Karpas-422 (cell line): ENCODE measurements at regions not wholly inside any gene's neighbourhood (a gene's known extent, or its start where the extent isn't known, plus 50 kb on each side); places are given as distances from the start of the nearest gene placed in this dataset.

Experiments used
- DNase-seq: peaks from one replicate; pipeline ENCODE4 v3.0.0-alpha.2; 2015
- H2AFZ ChIP-seq: fragments of 200-600 bp; sonication (generic); 2 replicates; pipeline ENCODE4 v1.6.1; 2014; ENCODE audit warnings: antibody characterized with exemption, low read length, mixed read lengths
- H3K27ac ChIP-seq: fragments of 200-600 bp; sonication (generic); 2 replicates; pipeline ENCODE4 v1.5.1; 2014; ENCODE audit warnings: mild to moderate bottlenecking, low read length, moderate library complexity
- H3K27me3 ChIP-seq: fragments of 200-600 bp; sonication (generic); 2 replicates; pipeline ENCODE4 v1.6.1; 2014; ENCODE audit warnings: low read length, mixed read lengths
- H3K36me3 ChIP-seq: fragments of 200-600 bp; sonication (generic); 2 replicates; pipeline ENCODE4 v1.6.1; 2014; ENCODE audit warnings: low read length, mixed read lengths; ENCODE audit not compliant: insufficient read depth
- H3K4me1 ChIP-seq: fragments of 200-600 bp; sonication (generic); 2 replicates; pipeline ENCODE4 v1.6.1; 2014; ENCODE audit warnings: mild to moderate bottlenecking, low read length, mixed read lengths
- H3K4me2 ChIP-seq: fragments of 200-600 bp; sonication (generic); 2 replicates; pipeline ENCODE4 v1.6.1; 2014; ENCODE audit warnings: low read length, low read depth, mild to moderate bottlenecking; ENCODE audit not compliant: poor library complexity, severe bottlenecking
- H3K4me3 ChIP-seq: fragments of 200-600 bp; sonication (generic); 2 replicates; pipeline ENCODE4 v1.5.1; 2014; ENCODE audit warnings: mild to moderate bottlenecking, antibody characterized with exemption, low read length, mixed read lengths
- H3K79me2 ChIP-seq: fragments of 200-600 bp; sonication (generic); 2 replicates; pipeline ENCODE4 v1.6.1; 2014; ENCODE audit warnings: mild to moderate bottlenecking, low read length, mixed read lengths
- H3K9ac ChIP-seq: fragments of 200-600 bp; sonication (generic); 2 replicates; pipeline ENCODE4 v1.6.0; 2014; ENCODE audit warnings: low read length
- H3K9me2 ChIP-seq: fragments of 200-600 bp; sonication (generic), shearing (Covaris generic); replicated peaks from 2 replicates; pipeline ENCODE4 v1.6.0; 2014; ENCODE audit warnings: mild to moderate bottlenecking, low read length, moderate library complexity; ENCODE audit not compliant: insufficient read depth
- H3K9me3 ChIP-seq: fragments of 300-700, 200-600 bp; sonication (generic); 2 replicates; pipeline ENCODE4 v1.6.1; 2014; ENCODE audit warnings: low read length, mixed read lengths
- H4K20me1 ChIP-seq: fragments of 200-600 bp; sonication (generic); 2 replicates; pipeline ENCODE4 v1.6.1; 2014; ENCODE audit warnings: mild to moderate bottlenecking, antibody characterized with exemption, low read length, low read depth; ENCODE audit not compliant: insufficient read depth

DNA sequence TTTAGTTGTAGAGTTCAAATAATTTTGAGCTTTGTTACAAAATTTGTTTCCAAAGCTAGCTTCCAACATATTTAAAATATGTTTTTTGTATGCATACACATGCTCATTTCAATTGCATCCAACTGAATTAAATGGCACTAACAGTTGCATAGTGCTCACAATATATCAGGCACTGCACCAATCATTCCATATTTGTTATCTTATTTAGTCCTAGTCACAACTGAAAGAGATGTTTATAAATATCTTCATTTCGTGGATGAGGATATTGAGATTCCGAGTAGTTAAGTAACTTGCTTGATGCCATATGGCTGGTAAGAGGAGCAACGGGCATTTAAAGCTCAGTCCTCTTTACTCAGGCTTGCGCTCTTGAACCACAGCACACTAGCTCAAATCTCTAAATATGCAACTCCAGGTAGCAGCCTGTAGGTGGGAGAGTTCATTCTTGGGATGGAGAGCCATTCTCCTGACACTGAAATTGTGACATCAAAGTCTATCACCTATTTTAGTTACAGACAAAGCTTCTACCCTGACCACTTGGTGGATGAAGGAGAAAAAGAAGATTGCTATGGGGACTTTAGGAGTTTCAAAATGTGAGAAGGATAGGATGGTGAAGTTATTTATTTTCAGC is 118.0 kb upstream of the CA10 start:
- no peaks in the 10 kb centered on the region for H3K27me3 ChIP-seq
- no peaks in the 10 kb centered on the region for H4K20me1 ChIP-seq
- H3K9ac ChIP-seq = no peak overlapping the region
- H3K4me2 ChIP-seq = no peak overlapping the region
- no peak overlapping the region for H3K27ac ChIP-seq
- peaks cover 8% of the 10 kb centered on the region for H3K9me3 ChIP-seq
- H3K4me1 ChIP-seq = no peaks in the 10 kb centered on the region
- no peak overlapping the region for H2AFZ ChIP-seq
- no peaks in the 10 kb centered on the region for H3K79me2 ChIP-seq
- DNase-seq = no peak
- no peak overlapping the region for H3K4me3 ChIP-seq
- H3K36me3 ChIP-seq = no peaks in the 10 kb centered on the region
- H3K9me2 ChIP-seq = no peaks in the 10 kb centered on the region

DNA sequence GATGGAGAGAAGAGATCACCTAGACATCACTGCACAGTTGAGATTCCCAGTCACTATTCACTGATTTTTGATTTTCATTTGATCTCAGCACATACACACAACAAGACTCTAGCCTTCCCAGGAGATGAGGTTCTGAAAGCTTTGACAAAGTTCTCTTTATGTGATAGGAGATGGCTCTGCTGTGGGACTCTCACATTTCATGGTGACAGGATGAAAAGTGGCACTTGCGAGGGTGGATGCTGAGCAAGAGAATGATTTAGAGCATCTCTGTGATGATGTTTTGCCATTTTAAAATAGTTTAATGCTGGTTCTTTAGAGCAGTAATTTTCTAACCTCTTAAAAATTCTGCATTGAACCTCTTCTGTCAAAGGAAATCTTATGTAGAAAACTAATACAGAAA is 113.3 kb upstream of the CA10 start:
- H3K4me1 ChIP-seq = no peaks in the 10 kb centered on the region
- H3K4me2 ChIP-seq = no peak overlapping the region
- H2AFZ ChIP-seq = no peak overlapping the region
- no peaks in the 10 kb centered on the region for H3K79me2 ChIP-seq
- DNase-seq = no peak
- no peak overlapping the region for H3K4me3 ChIP-seq
- H3K9ac ChIP-seq = no peak overlapping the region
- no peaks in the 10 kb centered on the region for H4K20me1 ChIP-seq
- no peaks in the 10 kb centered on the region for H3K9me2 ChIP-seq
- no peaks in the 10 kb centered on the region for H3K36me3 ChIP-seq
- no peak overlapping the region for H3K27ac ChIP-seq
- no peaks in the 10 kb centered on the region for H3K27me3 ChIP-seq
- peaks cover 13% of the 10 kb centered on the region for H3K9me3 ChIP-seq

DNA sequence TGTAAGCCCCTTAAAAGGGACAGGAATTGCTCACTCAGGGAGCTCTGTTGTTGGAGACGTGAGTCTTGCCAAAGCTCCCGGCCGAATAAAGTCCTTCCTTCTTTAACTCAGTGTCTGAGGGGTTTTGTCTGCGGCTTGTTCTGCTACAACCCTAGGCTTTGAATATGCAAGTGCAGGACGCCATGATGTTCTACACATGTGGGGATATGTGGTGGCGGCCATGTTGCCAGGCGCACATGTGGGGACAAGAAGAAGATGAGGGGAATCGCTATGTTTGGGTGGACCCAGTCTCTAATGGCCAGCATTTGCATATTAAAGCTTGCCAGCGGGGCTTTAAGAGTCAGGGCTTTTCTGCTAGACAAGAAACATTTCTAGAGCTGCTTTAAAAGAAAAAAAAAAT is 96.8 kb upstream of the CA10 start:
- Histone ChIP-seq H3K9me3 (peaks cover 10% of the 10 kb centered on the region), H3K27me3 (no peaks in the 10 kb centered on the region), H3K4me2 (no peak overlapping the region), H3K36me3 (no peaks in the 10 kb centered on the region), H3K79me2 (no peaks in the 10 kb centered on the region), H4K20me1 (no peaks in the 10 kb centered on the region), H3K9me2 (no peaks in the 10 kb centered on the region; the same call in 1 of the 2 replicates), H3K27ac (no peak overlapping the region), H3K4me3 (no peak overlapping the region), H2AFZ (no peak overlapping the region), H3K9ac (no peak overlapping the region), H3K4me1 (no peaks in the 10 kb centered on the region)
- DNase-seq = no peak

DNA sequence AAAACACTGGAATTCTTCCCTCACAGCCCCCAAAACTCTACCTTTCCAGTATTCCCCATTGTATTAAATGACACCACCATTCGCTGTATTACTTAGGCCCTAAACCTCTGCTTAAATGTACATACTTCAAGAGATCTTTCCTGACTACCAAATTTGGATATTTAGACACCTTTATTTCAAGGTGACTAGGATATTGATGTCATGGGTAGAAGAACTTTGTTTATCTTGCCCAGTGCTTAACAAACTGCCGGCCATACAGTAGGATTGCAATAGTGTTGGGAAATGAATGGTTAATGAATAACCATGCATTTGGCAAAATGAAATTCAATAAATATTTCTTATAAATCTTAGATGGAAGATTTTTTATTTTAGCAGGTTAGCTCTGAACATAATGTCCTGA is 86.2 kb upstream of the CA10 start:
- Histone ChIP-seq H3K79me2 (no peaks in the 10 kb centered on the region), H3K4me1 (no peaks in the 10 kb centered on the region), H3K9ac (no peak overlapping the region), H3K27me3 (no peaks in the 10 kb centered on the region), H3K9me3 (peaks cover 13% of the 10 kb centered on the region), H3K4me2 (no peak overlapping the region), H2AFZ (no peak overlapping the region), H3K27ac (no peak overlapping the region), H3K4me3 (no peak overlapping the region), H3K36me3 (no peaks in the 10 kb centered on the region), H4K20me1 (no peaks in the 10 kb centered on the region), H3K9me2 (no peaks in the 10 kb centered on the region)
- DNase-seq = no peak

DNA sequence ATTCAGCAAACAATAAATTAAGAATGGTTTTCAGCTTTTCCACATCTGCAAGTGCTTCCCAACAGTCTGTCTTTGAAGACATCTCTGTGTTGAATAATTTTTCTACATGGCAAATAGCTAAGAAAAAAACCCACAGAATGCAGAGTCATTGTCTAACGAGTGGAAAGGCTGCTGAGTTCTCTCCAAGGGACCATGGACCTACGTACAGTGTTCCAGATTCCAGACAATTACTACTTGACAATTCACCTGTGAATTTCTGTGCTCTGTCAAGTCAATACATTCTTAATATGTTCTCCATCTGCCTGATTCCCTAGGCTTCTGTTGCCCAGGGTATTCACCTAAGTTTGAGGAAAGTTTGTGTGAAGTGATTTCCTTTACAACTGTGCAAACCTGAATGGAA is 83.8 kb upstream of the CA10 start:
- H3K36me3 ChIP-seq = no peaks in the 10 kb centered on the region
- H3K4me1 ChIP-seq = no peaks in the 10 kb centered on the region
- H4K20me1 ChIP-seq = no peaks in the 10 kb centered on the region
- H3K4me3 ChIP-seq = no peak overlapping the region
- DNase-seq = no peak
- no peaks in the 10 kb centered on the region for H3K27me3 ChIP-seq
- H3K27ac ChIP-seq = no peak overlapping the region
- H3K79me2 ChIP-seq = no peaks in the 10 kb centered on the region
- H3K9ac ChIP-seq = no peak overlapping the region
- no peak overlapping the region for H3K4me2 ChIP-seq
- peaks cover 8% of the 10 kb centered on the region; the same call in 1 of the 2 replicates for H3K9me3 ChIP-seq
- H3K9me2 ChIP-seq = no peaks in the 10 kb centered on the region
- H2AFZ ChIP-seq = no peak overlapping the region

DNA sequence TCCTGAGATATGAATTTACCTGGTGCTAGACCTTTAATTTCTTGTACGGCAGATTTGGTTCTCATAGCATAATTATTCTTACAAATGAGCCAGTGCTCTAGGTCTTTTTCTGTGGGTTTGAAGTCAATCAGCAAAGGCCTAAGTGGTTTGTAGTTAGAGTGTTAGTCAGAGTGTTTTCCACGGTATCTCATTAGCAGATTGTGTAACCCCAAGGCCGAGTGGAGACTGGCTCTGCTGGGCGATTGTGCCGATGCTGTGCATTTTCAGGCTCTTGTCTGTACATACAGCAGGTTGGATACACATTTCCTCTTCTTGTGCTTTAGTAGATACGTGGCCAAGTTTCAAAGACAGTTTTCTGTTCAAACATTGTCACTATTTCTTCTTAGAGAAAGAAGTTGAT is 78.6 kb upstream of the CA10 start:
- Histone ChIP-seq H4K20me1 (no peaks in the 10 kb centered on the region), H3K9me3 (peaks cover 4% of the 10 kb centered on the region), H3K9ac (no peak overlapping the region), H3K9me2 (no peaks in the 10 kb centered on the region), H3K4me2 (no peak overlapping the region), H2AFZ (no peak overlapping the region), H3K36me3 (no peaks in the 10 kb centered on the region), H3K27ac (no peak overlapping the region), H3K4me3 (no peak overlapping the region), H3K27me3 (no peaks in the 10 kb centered on the region), H3K79me2 (no peaks in the 10 kb centered on the region), H3K4me1 (no peaks in the 10 kb centered on the region)
- DNase-seq = no peak

DNA sequence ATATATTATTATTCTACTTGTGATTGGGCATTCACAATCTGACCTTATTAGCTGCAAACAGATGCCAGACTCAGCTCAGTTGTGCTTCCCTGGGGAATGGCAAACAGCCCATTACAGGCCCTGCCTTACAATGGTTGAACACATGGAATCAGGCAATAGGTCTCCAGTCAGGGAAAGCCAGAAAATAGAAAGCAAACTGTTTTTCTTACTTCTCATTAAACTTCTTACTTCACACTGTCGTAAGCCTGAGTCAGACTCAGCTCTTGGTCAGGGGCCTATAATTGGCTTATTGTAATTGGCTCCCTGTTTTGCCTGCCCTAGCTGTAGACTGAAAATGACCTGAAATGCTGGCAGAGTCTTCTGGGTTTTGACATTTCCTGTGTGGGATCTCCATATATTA is 77.0 kb upstream of the CA10 start:
- Histone ChIP-seq H3K4me3 (no peak overlapping the region), H3K9me3 (peaks cover 4% of the 10 kb centered on the region), H3K9ac (no peak overlapping the region), H2AFZ (no peak overlapping the region), H3K9me2 (no peaks in the 10 kb centered on the region; the same call in 1 of the 2 replicates), H4K20me1 (no peaks in the 10 kb centered on the region), H3K79me2 (no peaks in the 10 kb centered on the region), H3K4me2 (no peak overlapping the region), H3K27ac (no peak overlapping the region), H3K36me3 (no peaks in the 10 kb centered on the region), H3K27me3 (no peaks in the 10 kb centered on the region), H3K4me1 (no peaks in the 10 kb centered on the region)
- DNase-seq = no peak

DNA sequence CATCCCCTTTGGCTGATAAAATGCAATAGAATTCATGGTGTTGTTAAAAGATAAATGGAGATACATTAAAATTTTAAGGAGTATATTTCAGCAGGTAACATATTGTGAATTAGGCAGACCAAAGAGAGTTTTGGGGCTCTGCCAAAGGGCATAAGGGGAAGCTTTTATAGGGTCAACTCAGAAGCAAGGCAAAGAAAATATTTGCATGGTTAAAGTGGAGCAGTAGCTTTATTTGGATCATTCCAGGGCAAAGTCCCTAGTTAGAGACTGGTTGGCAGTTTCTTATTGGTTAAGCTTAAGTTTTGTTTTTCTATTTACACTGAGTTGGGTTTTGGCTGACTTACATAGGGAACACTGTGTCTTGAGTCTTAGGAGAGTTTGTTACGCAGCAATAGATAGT is 75.1 kb upstream of the CA10 start:
- Histone ChIP-seq H3K4me2 (no peak overlapping the region), H3K79me2 (no peaks in the 10 kb centered on the region), H3K9me3 (peaks cover 4% of the 10 kb centered on the region), H3K27me3 (no peaks in the 10 kb centered on the region), H3K9me2 (no peaks in the 10 kb centered on the region; the same call in 1 of the 2 replicates), H3K4me3 (no peak overlapping the region), H4K20me1 (no peaks in the 10 kb centered on the region), H3K4me1 (no peaks in the 10 kb centered on the region), H2AFZ (no peak overlapping the region), H3K9ac (no peak overlapping the region), H3K27ac (no peak overlapping the region), H3K36me3 (no peaks in the 10 kb centered on the region)
- DNase-seq = no peak

DNA sequence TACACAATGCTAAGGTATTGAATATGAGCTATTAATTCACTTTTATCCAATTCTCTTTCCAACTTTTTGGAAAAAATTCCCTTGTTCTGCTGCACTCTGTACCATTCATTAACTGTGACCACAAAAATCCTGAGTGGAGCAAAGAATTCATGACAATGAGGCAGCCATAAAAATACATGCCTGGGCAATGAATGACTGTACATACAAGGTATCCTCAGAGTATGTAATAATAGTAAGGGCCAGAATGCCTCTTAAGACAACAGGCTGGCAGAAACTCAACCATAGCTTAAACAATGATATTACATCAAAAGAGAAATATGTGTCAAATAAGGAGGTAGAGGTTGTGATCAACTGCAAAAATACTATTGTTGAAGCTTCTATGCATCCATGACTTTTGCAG is 74.7 kb upstream of the CA10 start:
- H4K20me1 ChIP-seq = no peaks in the 10 kb centered on the region

More for the DNA sequence above, 74.7 kb upstream of the CA10 start:
- DNase-seq = no peak
- Histone ChIP-seq H3K9me2 (no peaks in the 10 kb centered on the region; the same call in 1 of the 2 replicates), H3K36me3 (no peaks in the 10 kb centered on the region), H3K4me1 (no peaks in the 10 kb centered on the region), H3K4me2 (no peak overlapping the region), H3K27ac (no peak overlapping the region), H3K27me3 (no peaks in the 10 kb centered on the region), H2AFZ (no peak overlapping the region), H3K4me3 (no peak overlapping the region), H3K9ac (no peak overlapping the region), H3K9me3 (peaks cover 4% of the 10 kb centered on the region), H3K79me2 (no peaks in the 10 kb centered on the region)
